ENCODE measurements at regions not wholly inside any gene's neighbourhood (a gene's known extent, or its start where the extent isn't known, plus 50 kb on each side); places are given as distances from the start of the nearest gene placed in this dataset.
"Not testable (repeated sequence)": the region's sequence is repeated elsewhere in the genome, so short reads cannot be mapped to it uniquely, and the experiment has no call there.

DNA sequence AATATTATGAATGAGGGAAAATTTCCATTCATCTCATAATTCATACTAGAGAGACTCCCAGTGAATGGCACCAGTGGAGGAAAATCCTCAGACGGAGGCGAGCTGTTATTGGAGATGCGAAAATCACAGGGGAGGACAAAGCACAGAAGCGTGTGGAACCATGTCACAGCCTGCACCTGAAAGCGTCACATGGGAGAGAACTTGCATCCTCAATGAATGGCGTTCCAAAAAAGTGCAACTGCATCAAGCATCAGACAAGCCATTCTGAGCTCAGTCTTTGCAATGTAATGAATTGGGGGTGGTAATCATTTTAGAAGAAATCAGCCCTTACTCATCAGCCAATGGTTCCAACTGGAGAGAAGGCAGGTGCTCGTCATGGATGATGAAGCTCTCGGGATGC, 235.0 kb upstream of the NUPR2 start:
- TF ChIP-seq, protein P1, sequence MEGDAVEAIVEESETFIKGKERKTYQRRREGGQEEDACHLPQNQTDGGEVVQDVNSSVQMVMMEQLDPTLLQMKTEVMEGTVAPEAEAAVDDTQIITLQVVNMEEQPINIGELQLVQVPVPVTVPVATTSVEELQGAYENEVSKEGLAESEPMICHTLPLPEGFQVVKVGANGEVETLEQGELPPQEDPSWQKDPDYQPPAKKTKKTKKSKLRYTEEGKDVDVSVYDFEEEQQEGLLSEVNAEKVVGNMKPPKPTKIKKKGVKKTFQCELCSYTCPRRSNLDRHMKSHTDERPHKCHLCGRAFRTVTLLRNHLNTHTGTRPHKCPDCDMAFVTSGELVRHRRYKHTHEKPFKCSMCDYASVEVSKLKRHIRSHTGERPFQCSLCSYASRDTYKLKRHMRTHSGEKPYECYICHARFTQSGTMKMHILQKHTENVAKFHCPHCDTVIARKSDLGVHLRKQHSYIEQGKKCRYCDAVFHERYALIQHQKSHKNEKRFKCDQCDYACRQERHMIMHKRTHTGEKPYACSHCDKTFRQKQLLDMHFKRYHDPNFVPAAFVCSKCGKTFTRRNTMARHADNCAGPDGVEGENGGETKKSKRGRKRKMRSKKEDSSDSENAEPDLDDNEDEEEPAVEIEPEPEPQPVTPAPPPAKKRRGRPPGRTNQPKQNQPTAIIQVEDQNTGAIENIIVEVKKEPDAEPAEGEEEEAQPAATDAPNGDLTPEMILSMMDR (IDR thresholded peaks at IDR 0.05) = not testable (repeated sequence)
- TF ChIP-seq EZH2, EZH2phosphoT487 (IDR thresholded peaks at IDR 0.05): not testable (repeated sequence)
